Vagina (tissue), 2 donors: ENCODE measurements at regions not wholly inside any gene's neighbourhood (a gene's known extent, or its start where the extent isn't known, plus 50 kb on each side); places are given as distances from the start of the nearest gene placed in this dataset.

Experiments used
- POLR2A ChIP-seq, 2 donors: fragments of 450-650 bp; IDR thresholded peaks; one replicate each; pipeline ENCODE4 v1.6.1; 2017; ENCODE audit warnings: antibody characterized with exemption in 2 of 2, mild to moderate bottlenecking in 2 of 2, moderate library complexity in 2 of 2
- POLR2AphosphoS5 ChIP-seq, 2 donors: sonication (generic); formaldehyde crosslinking; IDR thresholded peaks; one replicate each; pipeline ENCODE4 v1.9.0; 2017; ENCODE audit warnings: antibody characterized with exemption in 2 of 2, mild to moderate bottlenecking in 2 of 2, low read depth in 1 of 2; ENCODE audit not compliant: insufficient read depth in 1 of 2
- TF ChIP-seq, protein P1 (sequence below), 3 experiments: fragments of 450-650 bp in 2 of 3; fragments of 200-600 bp in 1 of 3; sonication (generic) in 1 of 3; IDR thresholded peaks; one replicate each; pipeline ENCODE4 v1.5.1; 2017 to 2019; ENCODE audit warnings: antibody characterized with exemption in 3 of 3, mild to moderate bottlenecking in 2 of 3, moderate library complexity in 2 of 3

DNA sequence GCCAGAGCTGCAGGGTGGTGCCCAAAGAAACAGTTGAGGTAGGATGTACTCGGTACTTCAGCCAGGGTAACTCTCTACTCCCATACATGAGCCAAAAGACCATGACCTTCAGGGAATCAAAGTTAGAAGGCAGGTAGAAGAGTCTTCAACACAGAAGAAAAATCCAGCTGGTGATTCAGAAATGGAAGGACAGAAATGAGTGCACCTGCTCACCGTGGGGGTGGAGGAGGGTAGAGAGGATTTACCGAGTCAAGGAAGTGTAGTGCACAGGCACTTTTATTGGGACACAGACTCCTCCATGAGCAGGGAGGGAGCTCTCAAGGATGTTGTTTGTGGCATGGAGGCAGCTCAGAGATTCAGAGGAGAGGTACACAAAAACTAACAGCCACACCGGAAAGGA is 330.3 kb upstream of the PRDM1 start:
- TF ChIP-seq, protein P1, sequence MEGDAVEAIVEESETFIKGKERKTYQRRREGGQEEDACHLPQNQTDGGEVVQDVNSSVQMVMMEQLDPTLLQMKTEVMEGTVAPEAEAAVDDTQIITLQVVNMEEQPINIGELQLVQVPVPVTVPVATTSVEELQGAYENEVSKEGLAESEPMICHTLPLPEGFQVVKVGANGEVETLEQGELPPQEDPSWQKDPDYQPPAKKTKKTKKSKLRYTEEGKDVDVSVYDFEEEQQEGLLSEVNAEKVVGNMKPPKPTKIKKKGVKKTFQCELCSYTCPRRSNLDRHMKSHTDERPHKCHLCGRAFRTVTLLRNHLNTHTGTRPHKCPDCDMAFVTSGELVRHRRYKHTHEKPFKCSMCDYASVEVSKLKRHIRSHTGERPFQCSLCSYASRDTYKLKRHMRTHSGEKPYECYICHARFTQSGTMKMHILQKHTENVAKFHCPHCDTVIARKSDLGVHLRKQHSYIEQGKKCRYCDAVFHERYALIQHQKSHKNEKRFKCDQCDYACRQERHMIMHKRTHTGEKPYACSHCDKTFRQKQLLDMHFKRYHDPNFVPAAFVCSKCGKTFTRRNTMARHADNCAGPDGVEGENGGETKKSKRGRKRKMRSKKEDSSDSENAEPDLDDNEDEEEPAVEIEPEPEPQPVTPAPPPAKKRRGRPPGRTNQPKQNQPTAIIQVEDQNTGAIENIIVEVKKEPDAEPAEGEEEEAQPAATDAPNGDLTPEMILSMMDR (IDR thresholded peaks at IDR 0.05) = no peak
- no peak for TF ChIP-seq POLR2AphosphoS5 (IDR thresholded peaks at IDR 0.05; ENCODE audit: insufficient read depth in 1 of 2, low read depth in 1 of 2)
- no peak for TF ChIP-seq POLR2A (IDR thresholded peaks at IDR 0.05)
